ENCODE measurements at regions not wholly inside any gene's neighbourhood (a gene's known extent, or its start where the extent isn't known, plus 50 kb on each side); places are given as distances from the start of the nearest gene placed in this dataset.

GRCh38 chr12:4824380-4824779 lies 85.3 kb upstream of the KCNA1 start:
- Histone ChIP-seq H2BK15ac (ENCODE audit: low read depth, low read length) (no peak overlapping the region), H2BK20ac (ENCODE audit: low read depth, low read length, poor library complexity, severe bottlenecking) (no peak overlapping the region), H3K79me2 (ENCODE audit: insufficient read depth, low read length) (no peaks in the 10 kb centered on the region), H2AK5ac (ENCODE audit: insufficient read length, low read length) (no peak overlapping the region), H2BK5ac (ENCODE audit: insufficient read length, low read length) (no peak overlapping the region), H3K18ac (ENCODE audit: insufficient read length, low read depth, low read length) (no peak overlapping the region), H3K27me3 (ENCODE audit: insufficient read depth, low read length) (no peaks in the 10 kb centered on the region), H3T11ph (ENCODE audit: low read length) (no peak overlapping the region), H2BK12ac (ENCODE audit: insufficient read length, low read depth, low read length) (no peak overlapping the region), H3K14ac (ENCODE audit: insufficient read depth, low read length) (no peak overlapping the region), H3K9ac (ENCODE audit: extremely low read depth, insufficient read length, low read length) (no peak overlapping the region), H3K4me2 (ENCODE audit: insufficient read depth, insufficient read length, low read length) (no peak overlapping the region), H2AFZ (ENCODE audit: low read length) (no peak overlapping the region), H2BK120ac (ENCODE audit: low read depth, low read length, poor library complexity, severe bottlenecking) (no peak overlapping the region), H3K27ac (ENCODE audit: insufficient read length, low read depth, low read length) (no peak overlapping the region), H3K23me2 (ENCODE audit: insufficient read length, low read depth, low read length, poor library complexity, severe bottlenecking) (no peaks in the 10 kb centered on the region), H4K91ac (ENCODE audit: insufficient read length, low read depth, low read length) (no peak overlapping the region), H4K20me1 (ENCODE audit: control insufficient read depth, insufficient read depth, insufficient read length) (no peaks in the 10 kb centered on the region), H3K56ac (ENCODE audit: insufficient read length, low read depth, low read length) (no peak overlapping the region), H3K4me1 (ENCODE audit: insufficient read depth, low read length) (no peaks in the 10 kb centered on the region), H3K9me3 (ENCODE audit: control insufficient read depth, low read depth, low read length) (no peaks in the 10 kb centered on the region), H3K23ac (ENCODE audit: insufficient read length, low read depth, low read length) (no peak overlapping the region), H4K8ac (replicated peaks; ENCODE audit: insufficient read length, low read depth, low read length) (no peak overlapping the region), H4K5ac (ENCODE audit: insufficient read length, low read depth, low read length) (no peak overlapping the region), H3K79me1 (ENCODE audit: insufficient read depth, low read depth, low read length, poor library complexity, severe bottlenecking) (no peaks in the 10 kb centered on the region), H3K4ac (ENCODE audit: low read depth, low read length) (no peak overlapping the region)
- Mint-ChIP-seq H3K4me1 (peaks cover 2 to 6% of the 10 kb centered on the region in 2 experiments; a peak in 1 of 4 replicates), H3K27me3 (ENCODE audit: low read depth) (peaks cover 21% of the 10 kb centered on the region), H3K27ac (no peak overlapping the region), H3K36me3 (ENCODE audit: insufficient read depth in 1 of 3, low read depth in 3 of 3) (no peaks in the 10 kb centered on the region), H3K9me3 (no peaks in the 10 kb centered on the region), H3K4me3 (no peak overlapping the region)
- no peak for DNase-seq
- whole genome bisulfite sequencing (ENCODE audit: extremely low coverage, insufficient read length, low lambda C conversion rate): no CpG with 5 or more reads among the region's 8 CpGs
- TF ChIP-seq, protein P1, sequence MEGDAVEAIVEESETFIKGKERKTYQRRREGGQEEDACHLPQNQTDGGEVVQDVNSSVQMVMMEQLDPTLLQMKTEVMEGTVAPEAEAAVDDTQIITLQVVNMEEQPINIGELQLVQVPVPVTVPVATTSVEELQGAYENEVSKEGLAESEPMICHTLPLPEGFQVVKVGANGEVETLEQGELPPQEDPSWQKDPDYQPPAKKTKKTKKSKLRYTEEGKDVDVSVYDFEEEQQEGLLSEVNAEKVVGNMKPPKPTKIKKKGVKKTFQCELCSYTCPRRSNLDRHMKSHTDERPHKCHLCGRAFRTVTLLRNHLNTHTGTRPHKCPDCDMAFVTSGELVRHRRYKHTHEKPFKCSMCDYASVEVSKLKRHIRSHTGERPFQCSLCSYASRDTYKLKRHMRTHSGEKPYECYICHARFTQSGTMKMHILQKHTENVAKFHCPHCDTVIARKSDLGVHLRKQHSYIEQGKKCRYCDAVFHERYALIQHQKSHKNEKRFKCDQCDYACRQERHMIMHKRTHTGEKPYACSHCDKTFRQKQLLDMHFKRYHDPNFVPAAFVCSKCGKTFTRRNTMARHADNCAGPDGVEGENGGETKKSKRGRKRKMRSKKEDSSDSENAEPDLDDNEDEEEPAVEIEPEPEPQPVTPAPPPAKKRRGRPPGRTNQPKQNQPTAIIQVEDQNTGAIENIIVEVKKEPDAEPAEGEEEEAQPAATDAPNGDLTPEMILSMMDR (conservative IDR thresholded peaks at IDR 0.05): no peak
